Pancreas (tissue), 10 donors: ENCODE measurements at regions not wholly inside any gene's neighbourhood (a gene's known extent, or its start where the extent isn't known, plus 50 kb on each side); places are given as distances from the start of the nearest gene placed in this dataset.

Source experiments
- ATAC-seq, 4 donors: fragments of 200-7000 bp; cut with Tn5 transposase; one replicate each; pipeline versions ENCODE4 v1.8.0 to v1.9.1; 2020; ENCODE audit warnings: mild to moderate bottlenecking in 4 of 4, moderate library complexity in 4 of 4
- DNase-seq, 6 donors: peaks; one replicate each; pipeline ENCODE4 v3.0.0-alpha.2; 2020
- FAIRE-seq: peaks from 2 replicates; lab custom pipeline; 2012; peaks lifted over from hg19 to GRCh38; lab: Jason Lieb, UNC
- H3K27ac ChIP-seq, 4 donors: fragments of 200-600 bp; sonication (generic); 1 replicate in 3 of 4; 2 replicates in 1 of 4; pipeline versions ENCODE4 v1.5.0 to v1.8.0; 2020
- H3K27me3 ChIP-seq, 4 donors: fragments of 200-600 bp; one replicate each; pipeline ENCODE4 v1.8.0; 2021
- H3K36me3 ChIP-seq, 3 donors: fragments of 200-600 bp; sonication (generic) in 1 of 3; one replicate each; pipeline versions ENCODE4 v1.5.0 to v1.8.0; 2020 to 2021
- H3K4me1 ChIP-seq, 3 donors: fragments of 200-600 bp; one replicate each; pipeline ENCODE4 v1.8.0; 2021
- H3K4me3 ChIP-seq, 4 donors: fragments of 200-600 bp; sonication (generic) in 2 of 4; one replicate each; pipeline versions ENCODE4 v1.5.0 to v1.8.0; 2020 to 2021
- H3K9me3 ChIP-seq, 4 donors: fragments of 200-600 bp; one replicate each; pipeline ENCODE4 v1.8.0; 2021
- CTCF ChIP-seq, 4 donors: fragments of 200-600 bp; sonication (generic) in 3 of 4; IDR thresholded peaks; one replicate each; pipeline versions ENCODE4 v1.5.0 to v1.8.0; 2021; ENCODE audit warnings: antibody characterized with exemption in 4 of 4
- WGBS, 2 donors: extraction: QIAGEN DNeasy Blood & Tissue Kit; methylation state at CpG; one replicate each; pipeline ENCODE4 v1.1.7; 2013; 5-methylcytosine and 5-hydroxymethylcytosine counted together
- intact Hi-C, 3 donors: fragments of 100-400 bp; cut with DNase I; formaldehyde crosslinking; loops; one replicate each; pipeline versions ENCODE4 v1.11.1 to v1.14.2; 2022
- donor health status: healthy with polysubstance abuse.
- donor health status: DM: no; HTN: no; CAD: no; lungs with moderate emphysema.
- donor health status: DM: no; HTN: no; CAD: no.
- donor health status: control.
- donor health status: control.
- donor health status: Bipolar disorder and iron deficiency.
- donor health status: DM: yes; HTN: yes; CAD: no.
- donor health status: DM: no; HTN: no; CAD: no.
- donor health status: DM: no; HTN: no; CAD: no.
- donor health status: DM: yes; HTN: yes; CAD: no.

GRCh38 chr6:114403858-114404257 is 61.0 kb upstream of the HS3ST5 start:
- H3K9me3 ChIP-seq, result no peaks in the 10 kb centered on the region
- FAIRE-seq, result no peak
- ATAC-seq, result no peak
- DNase-seq, result no peak
- H3K27me3 ChIP-seq, result no peaks in the 10 kb centered on the region
- intact Hi-C loops, result no loop called here
- H3K27ac ChIP-seq, result no peak overlapping the region
- H3K36me3 ChIP-seq, result no peaks in the 10 kb centered on the region
- no peak for TF ChIP-seq CTCF (IDR thresholded peaks at IDR 0.05)
- no peak overlapping the region for H3K4me3 ChIP-seq
- H3K4me1 ChIP-seq, result no peaks in the 10 kb centered on the region
- 40 to 53% methylated on average over 1 of the region's 1 CpG for WGBS, 2 donors

GRCh38 chr6:114398481-114398880 is 55.7 kb upstream of the HS3ST5 start:
- Histone ChIP-seq H3K36me3 (no peaks in the 10 kb centered on the region), H3K4me1 (no peaks in the 10 kb centered on the region), H3K4me3 (no peak overlapping the region), H3K27me3 (no peaks in the 10 kb centered on the region), H3K9me3 (no peaks in the 10 kb centered on the region), H3K27ac (no peak overlapping the region)
- 36 to 37% methylated on average over 2 of the region's 2 CpGs for WGBS, 2 donors
- DNase-seq, result no peak
- intact Hi-C loops, result no loop called here
- no peak for FAIRE-seq
- ATAC-seq, result no peak
- TF ChIP-seq CTCF (IDR thresholded peaks at IDR 0.05), result no peak
